GM23338 (cell line): ENCODE measurements at regions not wholly inside any gene's neighbourhood (a gene's known extent, or its start where the extent isn't known, plus 50 kb on each side); places are given as distances from the start of the nearest gene placed in this dataset.

Source experiments
- CREB1 ChIP-seq: fragments of 250-450 bp; sonication (Bioruptor Pico); IDR thresholded peaks from 2 replicates; pipeline ENCODE4 v1.5.0; 2020; ENCODE audit warnings: low read depth, mild to moderate bottlenecking, moderate library complexity
- CTCF ChIP-seq, 2 experiments: fragments of 200-600 bp in 1 of 2; sonication (generic) in 1 of 2; conservative IDR thresholded peaks; 2 replicates each; pipeline versions ENCODE4 v1.5.1 to v1.6.1; 2016 to 2017; ENCODE audit warnings: antibody characterized with exemption in 2 of 2, low read depth in 2 of 2, mild to moderate bottlenecking in 2 of 2, moderate library complexity in 1 of 2
- EZH2 ChIP-seq: fragments of 200-600 bp; sonication (generic); IDR thresholded peaks from one replicate; pipeline ENCODE4 v1.8.0; 2017; ENCODE audit warnings: antibody characterized with exemption, mild to moderate bottlenecking, low read depth; ENCODE audit not compliant: unreplicated experiment
- JUNB ChIP-seq: IDR thresholded peaks from one replicate; pipeline ENCODE4 v1.6.1; 2016; ENCODE audit warnings: antibody characterized with exemption; ENCODE audit not compliant: unreplicated experiment
- STAT1 ChIP-seq: IDR thresholded peaks from one replicate; pipeline ENCODE4 v1.6.1; 2016; ENCODE audit warnings: antibody characterized with exemption; ENCODE audit not compliant: unreplicated experiment
- ZNF114 ChIP-seq: fragments of 250-450 bp; sonication (Bioruptor Pico); IDR thresholded peaks from 2 replicates; pipeline ENCODE4 v1.5.0; 2020; ENCODE audit warnings: mild to moderate bottlenecking, moderate library complexity
- TF ChIP-seq, protein P1 (sequence below): fragments of 250-450 bp; sonication (Bioruptor Pico); IDR thresholded peaks from 2 replicates; pipeline ENCODE4 v1.5.0; 2020; ENCODE audit warnings: mild to moderate bottlenecking, moderate library complexity
- TF ChIP-seq, protein P2 (sequence below): IDR thresholded peaks from 2 replicates; pipeline ENCODE4 v1.6.1; 2016; ENCODE audit warnings: antibody characterized with exemption

DNA sequence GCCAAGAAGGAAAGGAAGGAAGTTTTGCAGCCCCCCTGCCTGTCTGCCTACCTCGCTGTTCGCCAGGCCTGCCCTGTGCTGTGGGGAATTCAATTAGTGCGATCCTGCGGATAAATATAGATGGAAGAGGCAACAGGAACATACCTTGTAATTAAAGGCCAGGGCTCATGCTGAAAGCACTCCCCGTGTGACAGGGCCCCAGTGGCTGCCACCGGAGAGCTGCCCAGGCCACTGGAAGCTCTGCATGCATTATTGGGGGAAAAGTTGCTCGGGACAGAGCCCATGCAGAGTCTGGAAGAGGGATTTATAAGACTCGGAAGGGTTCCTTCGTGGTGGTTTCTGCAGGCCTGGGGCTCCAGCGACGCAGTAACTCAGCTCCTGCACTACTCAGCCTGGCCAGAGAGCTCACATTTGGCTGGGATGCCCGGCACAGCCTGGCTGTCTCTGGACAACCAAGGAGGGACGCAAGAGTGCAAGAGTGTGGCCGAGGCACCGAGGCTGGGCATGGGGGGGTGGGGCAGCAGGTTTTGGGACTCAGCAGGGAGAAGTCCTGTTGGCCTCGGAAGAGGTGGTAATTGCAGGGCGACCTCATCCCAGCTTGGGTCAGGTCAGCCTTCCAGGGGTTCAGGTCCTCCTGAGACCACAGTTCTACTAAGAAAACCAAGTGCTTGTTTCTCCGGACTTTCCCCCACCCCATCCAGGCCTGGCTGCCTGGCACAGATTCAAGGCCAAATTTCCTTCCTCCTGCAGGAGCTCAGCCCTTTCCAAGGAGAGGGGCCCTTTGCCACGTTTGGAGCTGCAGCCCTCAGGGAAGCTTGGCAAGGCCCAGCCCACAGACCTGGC lies 68.1 kb upstream of the GGTA1 start (continued):
- TF ChIP-seq, protein P1, sequence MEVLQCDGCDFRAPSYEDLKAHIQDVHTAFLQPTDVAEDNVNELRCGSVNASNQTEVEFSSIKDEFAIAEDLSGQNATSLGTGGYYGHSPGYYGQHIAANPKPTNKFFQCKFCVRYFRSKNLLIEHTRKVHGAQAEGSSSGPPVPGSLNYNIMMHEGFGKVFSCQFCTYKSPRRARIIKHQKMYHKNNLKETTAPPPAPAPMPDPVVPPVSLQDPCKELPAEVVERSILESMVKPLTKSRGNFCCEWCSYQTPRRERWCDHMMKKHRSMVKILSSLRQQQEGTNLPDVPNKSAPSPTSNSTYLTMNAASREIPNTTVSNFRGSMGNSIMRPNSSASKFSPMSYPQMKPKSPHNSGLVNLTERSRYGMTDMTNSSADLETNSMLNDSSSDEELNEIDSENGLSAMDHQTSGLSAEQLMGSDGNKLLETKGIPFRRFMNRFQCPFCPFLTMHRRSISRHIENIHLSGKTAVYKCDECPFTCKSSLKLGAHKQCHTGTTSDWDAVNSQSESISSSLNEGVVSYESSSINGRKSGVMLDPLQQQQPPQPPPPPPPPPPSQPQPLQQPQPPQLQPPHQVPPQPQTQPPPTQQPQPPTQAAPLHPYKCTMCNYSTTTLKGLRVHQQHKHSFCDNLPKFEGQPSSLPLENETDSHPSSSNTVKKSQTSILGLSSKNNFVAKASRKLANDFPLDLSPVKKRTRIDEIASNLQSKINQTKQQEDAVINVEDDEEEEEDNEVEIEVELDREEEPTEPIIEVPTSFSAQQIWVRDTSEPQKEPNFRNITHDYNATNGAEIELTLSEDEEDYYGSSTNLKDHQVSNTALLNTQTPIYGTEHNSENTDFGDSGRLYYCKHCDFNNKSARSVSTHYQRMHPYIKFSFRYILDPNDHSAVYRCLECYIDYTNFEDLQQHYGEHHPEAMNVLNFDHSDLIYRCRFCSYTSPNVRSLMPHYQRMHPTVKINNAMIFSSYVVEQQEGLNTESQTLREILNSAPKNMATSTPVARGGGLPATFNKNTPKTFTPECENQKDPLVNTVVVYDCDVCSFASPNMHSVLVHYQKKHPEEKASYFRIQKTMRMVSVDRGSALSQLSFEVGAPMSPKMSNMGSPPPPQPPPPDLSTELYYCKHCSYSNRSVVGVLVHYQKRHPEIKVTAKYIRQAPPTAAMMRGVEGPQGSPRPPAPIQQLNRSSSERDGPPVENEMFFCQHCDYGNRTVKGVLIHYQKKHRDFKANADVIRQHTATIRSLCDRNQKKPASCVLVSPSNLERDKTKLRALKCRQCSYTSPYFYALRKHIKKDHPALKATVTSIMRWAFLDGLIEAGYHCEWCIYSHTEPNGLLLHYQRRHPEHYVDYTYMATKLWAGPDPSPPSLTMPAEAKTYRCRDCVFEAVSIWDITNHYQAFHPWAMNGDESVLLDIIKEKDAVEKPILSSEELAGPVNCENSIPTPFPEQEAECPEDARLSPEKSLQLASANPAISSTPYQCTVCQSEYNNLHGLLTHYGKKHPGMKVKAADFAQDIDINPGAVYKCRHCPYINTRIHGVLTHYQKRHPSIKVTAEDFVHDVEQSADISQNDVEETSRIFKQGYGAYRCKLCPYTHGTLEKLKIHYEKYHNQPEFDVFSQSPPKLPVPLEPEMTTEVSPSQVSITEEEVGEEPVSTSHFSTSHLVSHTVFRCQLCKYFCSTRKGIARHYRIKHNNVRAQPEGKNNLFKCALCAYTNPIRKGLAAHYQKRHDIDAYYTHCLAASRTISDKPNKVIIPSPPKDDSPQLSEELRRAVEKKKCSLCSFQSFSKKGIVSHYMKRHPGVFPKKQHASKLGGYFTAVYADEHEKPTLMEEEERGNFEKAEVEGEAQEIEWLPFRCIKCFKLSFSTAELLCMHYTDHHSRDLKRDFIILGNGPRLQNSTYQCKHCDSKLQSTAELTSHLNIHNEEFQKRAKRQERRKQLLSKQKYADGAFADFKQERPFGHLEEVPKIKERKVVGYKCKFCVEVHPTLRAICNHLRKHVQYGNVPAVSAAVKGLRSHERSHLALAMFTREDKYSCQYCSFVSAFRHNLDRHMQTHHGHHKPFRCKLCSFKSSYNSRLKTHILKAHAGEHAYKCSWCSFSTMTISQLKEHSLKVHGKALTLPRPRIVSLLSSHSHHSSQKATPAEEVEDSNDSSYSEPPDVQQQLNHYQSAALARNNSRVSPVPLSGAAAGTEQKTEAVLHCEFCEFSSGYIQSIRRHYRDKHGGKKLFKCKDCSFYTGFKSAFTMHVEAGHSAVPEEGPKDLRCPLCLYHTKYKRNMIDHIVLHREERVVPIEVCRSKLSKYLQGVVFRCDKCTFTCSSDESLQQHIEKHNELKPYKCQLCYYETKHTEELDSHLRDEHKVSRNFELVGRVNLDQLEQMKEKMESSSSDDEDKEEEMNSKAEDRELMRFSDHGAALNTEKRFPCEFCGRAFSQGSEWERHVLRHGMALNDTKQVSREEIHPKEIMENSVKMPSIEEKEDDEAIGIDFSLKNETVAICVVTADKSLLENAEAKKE, result no peak
- TF ChIP-seq CREB1 (CRISPR knock-in tag), result no peak
- no peak for TF ChIP-seq EZH2
- no peak for TF ChIP-seq STAT1
- no peak for TF ChIP-seq JUNB
- TF ChIP-seq CTCF (conservative IDR thresholded peaks at IDR 0.05; ENCODE audit: low read depth in 2 of 2), result no peak
- TF ChIP-seq, protein P2, sequence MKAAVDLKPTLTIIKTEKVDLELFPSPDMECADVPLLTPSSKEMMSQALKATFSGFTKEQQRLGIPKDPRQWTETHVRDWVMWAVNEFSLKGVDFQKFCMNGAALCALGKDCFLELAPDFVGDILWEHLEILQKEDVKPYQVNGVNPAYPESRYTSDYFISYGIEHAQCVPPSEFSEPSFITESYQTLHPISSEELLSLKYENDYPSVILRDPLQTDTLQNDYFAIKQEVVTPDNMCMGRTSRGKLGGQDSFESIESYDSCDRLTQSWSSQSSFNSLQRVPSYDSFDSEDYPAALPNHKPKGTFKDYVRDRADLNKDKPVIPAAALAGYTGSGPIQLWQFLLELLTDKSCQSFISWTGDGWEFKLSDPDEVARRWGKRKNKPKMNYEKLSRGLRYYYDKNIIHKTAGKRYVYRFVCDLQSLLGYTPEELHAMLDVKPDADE, result no peak
- no peak for TF ChIP-seq ZNF114 (CRISPR knock-in tag)
